Thyroid gland (tissue), 4 donors: ENCODE measurements at regions not wholly inside any gene's neighbourhood (a gene's known extent, or its start where the extent isn't known, plus 50 kb on each side); places are given as distances from the start of the nearest gene placed in this dataset.

Experiments used
- DNase-seq, 2 donors: peaks; one replicate each; pipeline ENCODE4 v3.0.0-alpha.2; 2019
- H3K27ac ChIP-seq, 3 donors: fragments of 200-600 bp; sonication (generic); 1 replicate in 2 of 3; 2 replicates in 1 of 3; pipeline ENCODE4 v1.5.1; 2016 to 2019; ENCODE audit warnings: mild to moderate bottlenecking in 1 of 3, moderate library complexity in 1 of 3
- H3K27me3 ChIP-seq: fragments of 200-600 bp; sonication (generic); one replicate; pipeline ENCODE4 v1.5.1; 2019
- H3K36me3 ChIP-seq, 2 donors: fragments of 200-600 bp; sonication (generic); one replicate each; pipeline ENCODE4 v1.5.1; 2016 to 2019
- H3K4me1 ChIP-seq, 2 donors: fragments of 200-600 bp; sonication (generic); one replicate each; pipeline ENCODE4 v1.5.1; 2017 to 2019
- H3K4me3 ChIP-seq, 3 donors: fragments of 200-600 bp; sonication (generic); replicated peaks in 1 of 3; 1 replicate in 2 of 3; 2 replicates in 1 of 3; pipeline ENCODE4 v1.5.1; 2016; ENCODE audit warnings: mild to moderate bottlenecking in 1 of 3
- H3K9me3 ChIP-seq: fragments of 200-600 bp; sonication (generic); one replicate; pipeline ENCODE4 v1.5.1; 2017
- POLR2A ChIP-seq, 2 donors: fragments of 450-650 bp; IDR thresholded peaks; one replicate each; pipeline ENCODE4 v1.6.1; 2017; ENCODE audit warnings: antibody characterized with exemption in 2 of 2, mild to moderate bottlenecking in 2 of 2, moderate library complexity in 1 of 2
- WGBS, 2 donors: methylation state at CpG; one replicate each; pipeline ENCODE4 v1.1.5; 2017; 5-methylcytosine and 5-hydroxymethylcytosine counted together
- intact Hi-C: fragments of 100-400 bp; cut with DNase I; formaldehyde crosslinking; loops from one replicate; pipeline ENCODE4 v1.15.1; 2023
- TF ChIP-seq, protein P1 (sequence below), 6 experiments: fragments of 200-600 bp in 3 of 6; fragments of 450-650 bp in 3 of 6; sonication (generic) in 3 of 6; IDR thresholded peaks; one replicate each; pipeline ENCODE4 v1.5.1; 2016 to 2019; ENCODE audit warnings: antibody characterized with exemption in 6 of 6, mild to moderate bottlenecking in 2 of 6, inconsistent platforms in 1 of 6, moderate library complexity in 1 of 6

DNA sequence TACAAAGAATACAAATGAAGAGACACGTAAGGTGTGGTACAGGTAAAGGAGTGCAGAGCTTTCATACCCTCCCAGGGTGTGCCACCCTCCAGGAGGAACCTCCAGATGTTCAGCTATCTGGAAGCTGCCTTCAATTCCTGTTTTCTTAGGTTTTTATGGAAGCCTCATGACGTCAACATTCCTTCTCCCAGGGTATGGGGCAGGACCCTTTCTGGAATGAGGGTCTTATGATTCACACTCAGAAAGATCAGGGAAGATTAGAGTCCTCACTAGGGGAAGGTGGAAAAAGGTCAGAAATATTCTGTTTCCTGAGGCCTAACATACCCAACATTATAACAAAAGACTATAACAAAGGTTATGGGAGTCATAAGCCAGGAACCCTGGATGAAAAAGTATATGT, 99.8 kb upstream of the PLCL2 start:
- no peak overlapping the region for H3K27ac ChIP-seq
- H3K4me1 ChIP-seq = no peaks in the 10 kb centered on the region
- no peaks in the 10 kb centered on the region for H3K9me3 ChIP-seq
- intact Hi-C loops = no loop called here
- H3K4me3 ChIP-seq = no peak overlapping the region
- H3K27me3 ChIP-seq = no peaks in the 10 kb centered on the region
- 79 to 87% methylated on average over 2 of the region's 2 CpGs for WGBS, 2 donors
- TF ChIP-seq, protein P1, sequence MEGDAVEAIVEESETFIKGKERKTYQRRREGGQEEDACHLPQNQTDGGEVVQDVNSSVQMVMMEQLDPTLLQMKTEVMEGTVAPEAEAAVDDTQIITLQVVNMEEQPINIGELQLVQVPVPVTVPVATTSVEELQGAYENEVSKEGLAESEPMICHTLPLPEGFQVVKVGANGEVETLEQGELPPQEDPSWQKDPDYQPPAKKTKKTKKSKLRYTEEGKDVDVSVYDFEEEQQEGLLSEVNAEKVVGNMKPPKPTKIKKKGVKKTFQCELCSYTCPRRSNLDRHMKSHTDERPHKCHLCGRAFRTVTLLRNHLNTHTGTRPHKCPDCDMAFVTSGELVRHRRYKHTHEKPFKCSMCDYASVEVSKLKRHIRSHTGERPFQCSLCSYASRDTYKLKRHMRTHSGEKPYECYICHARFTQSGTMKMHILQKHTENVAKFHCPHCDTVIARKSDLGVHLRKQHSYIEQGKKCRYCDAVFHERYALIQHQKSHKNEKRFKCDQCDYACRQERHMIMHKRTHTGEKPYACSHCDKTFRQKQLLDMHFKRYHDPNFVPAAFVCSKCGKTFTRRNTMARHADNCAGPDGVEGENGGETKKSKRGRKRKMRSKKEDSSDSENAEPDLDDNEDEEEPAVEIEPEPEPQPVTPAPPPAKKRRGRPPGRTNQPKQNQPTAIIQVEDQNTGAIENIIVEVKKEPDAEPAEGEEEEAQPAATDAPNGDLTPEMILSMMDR (IDR thresholded peaks at IDR 0.05) = no peak
- no peaks in the 10 kb centered on the region for H3K36me3 ChIP-seq
- no peak for DNase-seq

DNA sequence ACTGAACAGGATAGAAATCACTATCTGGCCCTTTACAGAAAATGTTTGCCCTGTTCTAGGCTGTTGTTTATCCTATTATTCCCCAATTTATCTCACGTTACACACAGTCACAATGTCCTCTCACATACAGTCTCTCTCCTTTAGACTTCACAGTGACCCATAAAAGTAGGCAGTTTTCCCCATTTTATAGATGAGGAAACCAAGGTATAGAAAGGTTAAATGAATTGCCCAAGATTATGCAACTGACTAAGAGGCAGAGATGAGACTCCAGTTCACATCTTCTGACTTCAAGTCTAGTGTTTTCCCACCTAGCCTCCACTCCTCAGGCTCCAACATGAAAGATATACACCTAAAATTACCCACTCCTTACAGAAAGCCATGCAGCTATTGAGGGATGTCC, 99.3 kb upstream of the PLCL2 start:
- Histone ChIP-seq H3K27me3 (no peaks in the 10 kb centered on the region), H3K9me3 (no peaks in the 10 kb centered on the region), H3K27ac (no peak overlapping the region), H3K36me3 (no peaks in the 10 kb centered on the region), H3K4me3 (no peak overlapping the region), H3K4me1 (no peaks in the 10 kb centered on the region)
- WGBS, 2 donors = 89 to 94% methylated on average over 1 of the region's 1 CpG
- intact Hi-C loops = no loop called here
- TF ChIP-seq, protein P1 (IDR thresholded peaks at IDR 0.05) = no peak
- no peak for TF ChIP-seq POLR2A (IDR thresholded peaks at IDR 0.05)
- DNase-seq = no peak

DNA sequence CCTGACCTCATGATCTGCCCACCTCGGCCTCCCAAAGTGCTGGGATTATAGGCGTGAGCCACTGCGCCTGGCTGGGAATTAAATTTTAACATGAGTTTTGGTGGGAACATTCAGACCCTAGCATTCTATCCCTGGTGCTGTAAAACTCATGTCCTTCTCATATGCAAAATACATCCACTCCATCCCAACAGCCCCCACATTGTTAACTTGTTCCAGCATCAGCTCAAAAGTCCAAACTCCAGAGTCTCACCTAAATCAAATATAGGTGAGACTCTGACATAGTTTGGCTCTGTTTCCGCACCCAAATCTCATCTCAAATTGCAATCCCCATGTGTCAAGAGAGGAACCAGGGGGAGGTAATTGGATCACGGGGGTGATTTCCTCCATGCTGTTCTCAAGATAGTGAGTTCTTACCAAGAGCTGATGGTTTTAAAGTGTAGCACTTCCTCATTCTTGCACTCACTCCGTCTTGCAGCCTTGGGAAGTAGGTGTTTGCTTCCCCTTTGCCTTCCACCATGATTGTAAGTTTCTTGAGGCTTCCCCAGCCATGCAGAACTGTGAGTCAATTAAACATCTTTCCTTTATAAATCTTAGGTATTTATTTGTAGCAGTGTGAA, 96.2 kb upstream of the PLCL2 start:
- Histone ChIP-seq H3K4me1 (no peaks in the 10 kb centered on the region), H3K27me3 (no peaks in the 10 kb centered on the region), H3K27ac (no peak overlapping the region), H3K9me3 (no peaks in the 10 kb centered on the region), H3K36me3 (no peaks in the 10 kb centered on the region), H3K4me3 (no peak overlapping the region)
- intact Hi-C loops = no loop called here
- WGBS, 2 donors = 82% methylated on average over 6 of the region's 6 CpGs
- DNase-seq = no peak
- no peak for TF ChIP-seq POLR2A (IDR thresholded peaks at IDR 0.05)
- TF ChIP-seq, protein P1 (IDR thresholded peaks at IDR 0.05) = no peak

DNA sequence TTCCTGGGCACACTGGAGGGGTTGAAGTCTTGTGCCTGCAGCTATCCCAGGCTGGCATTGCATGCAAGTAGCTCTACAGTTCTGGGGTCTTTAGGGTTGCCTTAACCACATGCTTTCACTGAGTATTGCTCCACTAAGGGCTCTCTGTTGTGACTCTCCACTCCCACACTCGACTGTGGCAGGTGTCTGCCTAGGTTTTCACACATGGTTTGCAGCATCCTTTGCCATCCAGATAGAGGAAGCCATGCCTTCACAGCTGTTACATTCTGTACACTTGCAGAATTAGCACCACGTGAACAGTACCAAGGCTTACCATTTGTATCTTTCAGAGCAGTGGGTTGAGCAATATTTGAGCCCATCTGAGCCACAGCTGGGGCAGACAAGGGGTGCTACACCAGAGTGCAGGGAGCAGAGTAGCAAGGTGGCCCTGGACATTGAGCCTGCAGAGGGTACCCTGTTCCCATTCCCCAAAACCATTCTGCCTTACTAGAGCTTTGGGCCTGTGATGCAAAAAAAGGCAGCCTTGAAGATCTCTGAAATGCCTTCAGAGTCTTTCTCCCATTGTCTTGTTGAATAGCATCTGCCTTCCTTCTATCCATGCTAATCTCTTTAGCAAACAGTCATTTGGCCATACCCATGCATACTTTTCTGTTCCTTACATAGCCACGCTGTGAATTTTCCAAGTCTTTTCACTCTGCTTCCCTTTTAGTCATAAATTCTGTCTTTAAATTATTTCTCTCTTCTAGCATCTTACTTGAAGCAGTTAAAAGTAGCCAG, 95.2 kb upstream of the PLCL2 start:
- no peaks in the 10 kb centered on the region for H3K36me3 ChIP-seq
- 67 to 71% methylated on average over 3 of the region's 3 CpGs for WGBS, 2 donors
- no peaks in the 10 kb centered on the region for H3K4me1 ChIP-seq
- no peak overlapping the region for H3K4me3 ChIP-seq
- intact Hi-C loops = no loop called here
- no peak for TF ChIP-seq POLR2A (IDR thresholded peaks at IDR 0.05)
- TF ChIP-seq, protein P1 (IDR thresholded peaks at IDR 0.05) = no peak
- DNase-seq = no peak
- no peaks in the 10 kb centered on the region for H3K27me3 ChIP-seq
- H3K27ac ChIP-seq = no peak overlapping the region
- H3K9me3 ChIP-seq = no peaks in the 10 kb centered on the region
